SK-N-SH (cell line): ENCODE measurements at regions not wholly inside any gene's neighbourhood (a gene's known extent, or its start where the extent isn't known, plus 50 kb on each side); places are given as distances from the start of the nearest gene placed in this dataset.

Experiments
- CTCF ChIA-PET: fragments of 300-600, 350-600 bp; formaldehyde crosslinking; extraction: SDS; loops from one replicate; lab custom pipeline; 2021; lab: Yijun Ruan, JAX
- POLR2A ChIA-PET: fragments of 350-600 bp; sonication (Branson Sonifier 250); formaldehyde crosslinking; extraction: SDS; loops from one replicate; lab custom pipeline; 2020; ENCODE audit warnings: antibody characterized with exemption, inconsistent platforms; lab: Yijun Ruan, JAX
- DNase-seq: peaks from one replicate; pipeline ENCODE4 v3.0.0; 2012
- H2AFZ ChIP-seq: fragments of 200-600 bp; sonication (generic); 2 replicates; pipeline ENCODE4 v1.8.1; 2016; ENCODE audit warnings: antibody characterized with exemption, mild to moderate bottlenecking, low read depth
- H3F3A ChIP-seq: fragments of 200-600 bp; sonication (generic); replicated peaks from 2 replicates; pipeline ENCODE3; 2016; ENCODE audit warnings: antibody characterized with exemption, mild to moderate bottlenecking; ENCODE audit not compliant: insufficient read depth
- H3K27ac ChIP-seq, 2 experiments: fragments of 200-500 bp in 1 of 2; fragments of 200-600 bp in 1 of 2; sonication (Bioruptor generic) in 1 of 2; sonication (generic), shearing (Covaris generic) in 1 of 2; 2 replicates each; pipeline versions ENCODE4 v1.5.1 to v1.6.1; 2014 to 2016; ENCODE audit warnings: low read depth in 2 of 2, inconsistent platforms in 1 of 2, low read length in 1 of 2, mild to moderate bottlenecking in 1 of 2, mixed read lengths in 1 of 2
- H3K27me3 ChIP-seq: fragments of 200-600 bp; sonication (generic), shearing (Covaris generic); 2 replicates; pipeline ENCODE4 v1.6.1; 2016; ENCODE audit warnings: mixed run types; ENCODE audit not compliant: insufficient read depth
- H3K36me3 ChIP-seq, 2 experiments: fragments of 200-500 bp in 1 of 2; fragments of 200-600 bp in 1 of 2; sonication (Bioruptor generic) in 1 of 2; sonication (generic) in 1 of 2; replicated peaks in 1 of 2; 2 replicates each; pipeline versions ENCODE3 to v1.5.1; 2014 to 2016; ENCODE audit warnings: low read length in 1 of 2, mild to moderate bottlenecking in 1 of 2; ENCODE audit not compliant: insufficient read depth in 2 of 2, control insufficient read depth in 1 of 2
- H3K4me1 ChIP-seq, 2 experiments: fragments of 200-500 bp in 1 of 2; fragments of 200-600 bp in 1 of 2; sonication (Bioruptor generic) in 1 of 2; sonication (generic), shearing (Covaris generic) in 1 of 2; 2 replicates each; pipeline versions ENCODE4 v1.5.1 to v1.6.1; 2014 to 2016; ENCODE audit warnings: low read depth in 1 of 2, low read length in 1 of 2, mixed run types in 1 of 2; ENCODE audit not compliant: insufficient read depth in 2 of 2, control insufficient read depth in 1 of 2
- H3K4me2 ChIP-seq: fragments of 200-600 bp; sonication (generic), shearing (Covaris generic); 2 replicates; pipeline ENCODE4 v1.6.1; 2017; ENCODE audit warnings: mixed run types
- H3K4me3 ChIP-seq, 2 experiments: fragments of 200-500 bp in 1 of 2; fragments of 200-600 bp in 1 of 2; sonication (Bioruptor generic) in 1 of 2; sonication (generic), shearing (Covaris generic) in 1 of 2; 2 replicates each; pipeline versions ENCODE4 v1.5.1 to v1.8.1; 2014 to 2016; ENCODE audit warnings: low read depth in 2 of 2, inconsistent platforms in 1 of 2, low read length in 1 of 2, mild to moderate bottlenecking in 1 of 2, mixed read lengths in 1 of 2, moderate library complexity in 1 of 2
- H3K79me2 ChIP-seq: fragments of 200-600 bp; sonication (generic); 2 replicates; pipeline ENCODE4 v1.8.1; 2017; ENCODE audit warnings: mild to moderate bottlenecking; ENCODE audit not compliant: insufficient read depth
- H3K9ac ChIP-seq: fragments of 200-600 bp; sonication (generic); 2 replicates; pipeline ENCODE4 v1.6.1; 2017; ENCODE audit warnings: mixed run types
- H3K9me2 ChIP-seq: fragments of 200-600 bp; sonication (generic); 2 replicates; pipeline ENCODE4 v1.6.1; 2017; ENCODE audit warnings: mixed run types
- H3K9me3 ChIP-seq: fragments of 200-600 bp; sonication (generic); 2 replicates; pipeline ENCODE4 v1.6.1; 2017; ENCODE audit warnings: mixed run types, mild to moderate bottlenecking, moderate library complexity
- H4K20me1 ChIP-seq: fragments of 200-600 bp; sonication (generic); 2 replicates; pipeline ENCODE4 v1.6.1; 2017; ENCODE audit warnings: mild to moderate bottlenecking, mixed run types; ENCODE audit not compliant: insufficient read depth
- ELF1 ChIP-seq: IDR thresholded peaks from 2 replicates; pipeline ENCODE4 v1.4.0; 2012
- EP300 ChIP-seq, 2 experiments: IDR thresholded peaks; 2 replicates each; pipeline versions ENCODE4 v1.4.0 to v1.6.1; 2012; ENCODE audit warnings: borderline replicate concordance in 1 of 2, low read depth in 1 of 2, low read length in 1 of 2
- FOXJ3 ChIP-seq: sonication (generic); formaldehyde crosslinking; IDR thresholded peaks from 2 replicates; pipeline ENCODE4 v1.5.1; 2020; ENCODE audit warnings: mild to moderate bottlenecking, missing genetic modification reagents
- GATA2 ChIP-seq: sonication (generic); formaldehyde crosslinking; IDR thresholded peaks from 2 replicates; pipeline ENCODE4 v1.5.0; 2020; ENCODE audit warnings: mild to moderate bottlenecking, missing genetic modification reagents
- IRF3 ChIP-seq: fragments of 150-350 bp; IDR thresholded peaks from 2 replicates; pipeline ENCODE4 v1.6.1; 2016; ENCODE audit warnings: mild to moderate bottlenecking, low read depth, low read length
- JUND ChIP-seq: IDR thresholded peaks from 2 replicates; pipeline ENCODE4 v1.4.0; 2012
- MAX ChIP-seq: IDR thresholded peaks from 2 replicates; pipeline ENCODE4 v1.4.0; 2012; ENCODE audit warnings: low read depth
- NFIC ChIP-seq: IDR thresholded peaks from 2 replicates; pipeline ENCODE4 v1.4.0; 2012; ENCODE audit warnings: borderline replicate concordance
- NRF1 ChIP-seq: IDR thresholded peaks from 2 replicates; pipeline ENCODE4 v1.6.1; 2012; ENCODE audit warnings: low read depth, mild to moderate bottlenecking, low read length
- POLR2AphosphoS5 ChIP-seq: IDR thresholded peaks from 2 replicates; pipeline ENCODE4 v1.6.1; 2012; ENCODE audit warnings: low read depth, low read length
- RAD21 ChIP-seq: IDR thresholded peaks from 2 replicates; pipeline ENCODE4 v1.6.1; 2012; ENCODE audit warnings: mild to moderate bottlenecking, low read length
- RCOR1 ChIP-seq: fragments of 150-350 bp; IDR thresholded peaks from 2 replicates; pipeline ENCODE4 v1.6.1; 2017; ENCODE audit warnings: antibody characterized with exemption, low read length
- RFX5 ChIP-seq: IDR thresholded peaks from 2 replicates; pipeline ENCODE4 v1.6.1; 2012; ENCODE audit warnings: mild to moderate bottlenecking, improper control_type of control experiment, low read length
- SMC3 ChIP-seq: IDR thresholded peaks from 2 replicates; pipeline ENCODE4 v1.6.1; 2012; ENCODE audit warnings: low read depth, low read length, improper control_type of control experiment
- TCF12 ChIP-seq: IDR thresholded peaks from 2 replicates; pipeline ENCODE4 v1.4.0; 2012
- TEAD4 ChIP-seq: IDR thresholded peaks from 2 replicates; pipeline ENCODE4 v1.4.0; 2012; ENCODE audit warnings: mild to moderate bottlenecking, borderline replicate concordance; ENCODE audit not compliant: insufficient read depth
- USF1 ChIP-seq: IDR thresholded peaks from 2 replicates; pipeline ENCODE4 v1.4.0; 2012; ENCODE audit warnings: low read depth, borderline replicate concordance
- USF2 ChIP-seq: fragments of 150-350 bp; IDR thresholded peaks from 2 replicates; pipeline ENCODE4 v1.6.1; 2017; ENCODE audit warnings: antibody characterized with exemption, low read length, low read depth, borderline replicate concordance
- WGBS: methylation state at CpG from one replicate; pipeline ENCODE4 v1.1.6; 2017; ENCODE audit warnings: low lambda C conversion rate; 5-methylcytosine and 5-hydroxymethylcytosine counted together

GRCh38 chr16:54654429-54654828 is 276.2 kb upstream of the IRX5 start:
- Histone ChIP-seq H3K4me3 (no peak overlapping the region), H2AFZ (no peak overlapping the region), H3K9me3 (no peaks in the 10 kb centered on the region), H3F3A (no peaks in the 10 kb centered on the region), H3K36me3 (no peaks in the 10 kb centered on the region), H4K20me1 (no peaks in the 10 kb centered on the region), H3K4me2 (no peak overlapping the region), H3K27me3 (no peaks in the 10 kb centered on the region; the same call in 1 of the 2 replicates), H3K4me1 (no peaks in the 10 kb centered on the region)
- no peak for DNase-seq
- TF ChIP-seq JUND (no peak), POLR2AphosphoS5 (no peak), GATA2 (no peak), RCOR1 (no peak), NRF1 (no peak), RFX5 (no peak), SMC3 (no peak)
- TF ChIP-seq, all 33 proteins: peak for 0
- Histone ChIP-seq H3K27ac (no peak overlapping the region), H3K79me2 (no peaks in the 10 kb centered on the region), H3K9ac (no peak overlapping the region), H3K9me2 (no peaks in the 10 kb centered on the region)
- ChIA-PET CTCF (no interaction called here), POLR2A (no interaction called here)
- 56% methylated on average over 12 of the region's 12 CpGs for WGBS

GRCh38 chr16:54652201-54652770 is 278.4 kb upstream of the IRX5 start:
- Histone ChIP-seq H3K9me2 (no peaks in the 10 kb centered on the region), H3F3A (no peaks in the 10 kb centered on the region), H3K9ac (no peak overlapping the region), H3K4me3 (no peak overlapping the region), H3K36me3 (no peaks in the 10 kb centered on the region), H3K27me3 (no peaks in the 10 kb centered on the region; the same call in 1 of the 2 replicates), H3K4me2 (no peak overlapping the region), H3K79me2 (no peaks in the 10 kb centered on the region), H3K9me3 (no peaks in the 10 kb centered on the region), H3K27ac (no peak overlapping the region), H3K4me1 (no peaks in the 10 kb centered on the region), H4K20me1 (no peaks in the 10 kb centered on the region), H2AFZ (no peak overlapping the region)
- DNase-seq = no peak
- TF ChIP-seq MAX = no peak
- TF ChIP-seq RAD21 = no peak
- no peak for TF ChIP-seq FOXJ3 (CRISPR knock-in tag)
- no peak for TF ChIP-seq TCF12
- no peak for TF ChIP-seq TEAD4
- TF ChIP-seq USF2 = no peak
- no peak for TF ChIP-seq JUND
- no peak for TF ChIP-seq NRF1
- TF ChIP-seq IRF3 = no peak
- TF ChIP-seq ELF1 = no peak
- no peak for TF ChIP-seq USF1
- no peak for TF ChIP-seq NFIC
- no peak for TF ChIP-seq EP300 (IDR thresholded peaks at IDR 0.05; ENCODE audit: borderline replicate concordance in 1 of 2, low read depth in 1 of 2, low read length in 1 of 2)
- TF ChIP-seq RFX5 = no peak
- ChIA-PET CTCF (no interaction called here), POLR2A (no interaction called here)
- 44% methylated on average over 6 of the region's 6 CpGs for WGBS
